ENCODE measurements at regions not wholly inside any gene's neighbourhood (a gene's known extent, or its start where the extent isn't known, plus 50 kb on each side); places are given as distances from the start of the nearest gene placed in this dataset.
"Not testable (repeated sequence)": the region's sequence is repeated elsewhere in the genome, so short reads cannot be mapped to it uniquely, and the experiment has no call there.

DNA sequence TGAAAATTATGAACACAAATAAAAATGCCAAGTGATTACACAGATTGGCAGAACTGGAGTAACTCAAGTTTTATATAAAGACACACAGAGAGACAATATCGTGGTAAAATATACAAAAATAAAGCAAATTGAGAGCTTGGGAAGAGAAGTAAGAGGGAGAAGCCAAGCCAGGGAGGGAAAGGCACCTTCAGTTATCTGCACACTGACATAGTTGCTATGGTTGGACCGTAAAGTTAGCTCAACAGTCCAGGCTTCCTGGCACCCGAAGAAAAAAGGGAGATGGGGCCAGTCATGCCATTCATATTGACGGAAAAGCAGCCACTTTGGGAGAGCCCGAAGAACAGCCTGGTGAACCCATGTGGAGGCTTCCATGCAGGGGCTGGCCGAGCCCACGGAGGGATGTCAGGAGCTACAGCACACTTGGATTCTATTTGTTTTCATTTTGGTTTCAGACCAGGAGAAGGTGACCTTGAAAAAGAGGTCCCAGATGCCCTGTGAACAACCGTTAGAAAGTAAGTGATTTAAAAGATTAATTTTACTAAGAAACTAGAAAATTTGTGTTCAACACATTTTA lies 177.1 kb upstream of the IRF2BP2 start:
- H3K4me3 ChIP-seq (ENCODE audit: low read depth, low read length, poor library complexity, severe bottlenecking); CTCF ChIA-PET (ENCODE audit: unreplicated experiment); H4K20me1 ChIP-seq (ENCODE audit: insufficient read depth, low read length); H3K79me2 ChIP-seq (ENCODE audit: insufficient read depth, low read depth, low read length); intact Hi-C loops (cut with micrococcal nuclease; ENCODE audit: unreplicated experiment); POLR2A ChIA-PET; BruUV-seq (replicated peaks); H3K9me3 ChIP-seq (ENCODE audit: low read length); H3K27ac ChIP-seq (ENCODE audit: low read depth, low read length, poor library complexity, severe bottlenecking); H3K4me1 ChIP-seq (ENCODE audit: insufficient read depth, low read length, poor library complexity, severe bottlenecking); H3K4me2 ChIP-seq (ENCODE audit: low read length); DNase-seq (ENCODE audit: low spot score); H2AFZ ChIP-seq (ENCODE audit: low read length); H3K9me2 ChIP-seq (ENCODE audit: insufficient read depth, low read length); H3K36me3 ChIP-seq (ENCODE audit: insufficient read depth, low read length): not testable (repeated sequence)

DNA sequence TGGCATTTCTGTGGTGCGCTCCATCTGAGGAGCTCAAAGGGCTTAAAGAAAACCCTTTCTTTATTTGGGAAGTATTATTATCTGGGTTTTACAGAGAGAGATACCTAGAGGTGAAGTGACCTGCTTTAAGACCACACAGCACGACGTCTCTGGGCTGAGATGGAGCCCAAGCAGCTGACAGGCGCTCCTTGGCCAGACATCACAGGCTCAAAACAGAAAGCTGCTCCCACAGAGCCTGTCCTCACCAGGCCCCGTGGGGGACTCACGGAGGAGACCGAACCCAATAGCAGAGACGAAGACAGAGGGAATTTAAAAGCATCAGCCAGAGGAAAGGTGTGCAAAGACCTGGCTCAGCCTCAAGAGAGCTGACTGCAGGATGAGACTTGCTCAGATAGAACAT lies 175.9 kb upstream of the IRF2BP2 start:
- H4K20me1 ChIP-seq (ENCODE audit: insufficient read depth, low read length); H3K27ac ChIP-seq (ENCODE audit: low read depth, low read length, poor library complexity, severe bottlenecking); H3K4me1 ChIP-seq (ENCODE audit: insufficient read depth, low read length, poor library complexity, severe bottlenecking); CTCF ChIA-PET (ENCODE audit: unreplicated experiment); POLR2A ChIA-PET; H3K9me3 ChIP-seq (ENCODE audit: low read length); DNase-seq (ENCODE audit: low spot score); BruUV-seq (replicated peaks); H3K79me2 ChIP-seq (ENCODE audit: insufficient read depth, low read depth, low read length); H3K9me2 ChIP-seq (ENCODE audit: insufficient read depth, low read length); H3K36me3 ChIP-seq (ENCODE audit: insufficient read depth, low read length); H3K4me2 ChIP-seq (ENCODE audit: low read length); H2AFZ ChIP-seq (ENCODE audit: low read length); intact Hi-C loops (cut with micrococcal nuclease; ENCODE audit: unreplicated experiment); H3K4me3 ChIP-seq (ENCODE audit: low read depth, low read length, poor library complexity, severe bottlenecking): not testable (repeated sequence)

DNA sequence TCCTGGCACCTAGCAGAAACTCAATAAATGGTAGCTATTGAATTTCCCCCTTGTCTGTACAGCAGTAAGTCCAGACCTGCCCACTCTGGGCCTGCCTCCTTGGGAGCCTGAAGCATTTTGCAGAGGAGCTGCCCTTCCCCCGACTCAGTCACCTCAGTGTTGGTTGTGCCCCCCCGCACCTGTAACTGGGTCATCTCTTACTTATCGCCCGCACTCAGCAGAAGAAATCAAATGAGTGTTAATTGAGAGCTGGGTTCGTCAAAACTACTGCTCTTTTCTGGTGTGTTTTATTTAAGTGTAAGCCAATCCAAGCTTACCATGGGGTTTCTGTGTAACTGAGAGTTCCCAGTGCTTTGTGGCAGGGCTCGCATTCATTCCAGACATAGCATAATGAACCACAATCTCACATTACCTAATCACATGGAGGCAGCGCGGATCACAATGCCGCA lies 175.5 kb upstream of the IRF2BP2 start:
- H3K4me3 ChIP-seq (ENCODE audit: low read depth, low read length, poor library complexity, severe bottlenecking); H3K4me1 ChIP-seq (ENCODE audit: insufficient read depth, low read length, poor library complexity, severe bottlenecking); DNase-seq (ENCODE audit: low spot score); H3K36me3 ChIP-seq (ENCODE audit: insufficient read depth, low read length); H3K9me3 ChIP-seq (ENCODE audit: low read length); H2AFZ ChIP-seq (ENCODE audit: low read length); BruUV-seq (replicated peaks); H4K20me1 ChIP-seq (ENCODE audit: insufficient read depth, low read length); intact Hi-C loops (cut with micrococcal nuclease; ENCODE audit: unreplicated experiment); POLR2A ChIA-PET; H3K9me2 ChIP-seq (ENCODE audit: insufficient read depth, low read length); CTCF ChIA-PET (ENCODE audit: unreplicated experiment); H3K4me2 ChIP-seq (ENCODE audit: low read length); H3K27ac ChIP-seq (ENCODE audit: low read depth, low read length, poor library complexity, severe bottlenecking); H3K79me2 ChIP-seq (ENCODE audit: insufficient read depth, low read depth, low read length): not testable (repeated sequence)

DNA sequence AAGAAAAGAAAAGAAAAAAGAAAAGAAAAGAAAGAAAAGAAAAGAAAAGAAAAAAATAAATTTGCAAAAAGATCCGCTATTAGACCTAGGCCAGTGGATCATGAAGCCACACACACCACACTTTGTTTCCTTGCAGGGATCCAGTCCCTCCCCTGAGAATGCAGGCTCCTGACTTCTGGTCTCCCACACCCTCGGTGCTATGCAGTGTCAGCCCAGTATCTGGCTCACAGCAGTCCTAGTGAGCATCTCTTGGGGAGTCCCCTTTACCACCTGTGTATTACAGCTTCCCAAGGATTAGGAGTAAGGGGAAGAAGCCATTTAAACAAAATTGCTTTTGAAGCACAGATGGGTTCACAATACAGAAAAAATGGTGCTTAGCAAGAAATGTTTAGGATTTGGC lies 174.1 kb upstream of the IRF2BP2 start:
- not testable (repeated sequence) for DNase-seq (ENCODE audit: low spot score)

DNA sequence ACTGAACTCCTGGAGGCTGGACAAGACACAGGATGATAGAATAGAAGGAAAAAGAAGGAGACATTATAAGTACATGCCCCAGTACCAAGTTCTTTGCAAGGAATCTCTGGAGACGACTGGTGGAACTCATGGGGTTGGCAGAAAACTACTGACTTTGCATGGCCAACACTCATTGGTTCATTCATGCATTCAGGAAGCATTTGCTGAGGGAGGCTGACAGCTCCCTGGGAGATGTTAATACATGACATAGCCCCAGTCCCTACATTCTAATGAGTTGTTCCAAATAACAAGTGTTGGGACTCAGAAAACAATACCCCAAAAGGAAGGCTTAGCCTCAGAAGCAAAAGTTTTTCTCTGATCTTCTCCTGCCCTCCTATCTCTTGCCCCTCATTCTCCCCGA lies 172.8 kb upstream of the IRF2BP2 start:
- no peaks in the 10 kb centered on the region for H3K9me2 ChIP-seq (ENCODE audit: insufficient read depth, low read length)
- intact Hi-C loops (cut with micrococcal nuclease; ENCODE audit: unreplicated experiment) = no loop called here
- no peaks in the 10 kb centered on the region for H4K20me1 ChIP-seq (ENCODE audit: insufficient read depth, low read length)
- H3K4me2 ChIP-seq (ENCODE audit: low read length) = no peak overlapping the region
- no TSS peak for BruUV-seq (replicated peaks)
- no peak overlapping the region for H2AFZ ChIP-seq (ENCODE audit: low read length)
- ChIA-PET POLR2A (no interaction called here), CTCF (ENCODE audit: unreplicated experiment) (no interaction called here)
- TF ChIP-seq EZH2phosphoT487 (IDR thresholded peaks at IDR 0.05; ENCODE audit: borderline replicate concordance, low read depth, low read length) = no peak
- TF ChIP-seq, protein P1, sequence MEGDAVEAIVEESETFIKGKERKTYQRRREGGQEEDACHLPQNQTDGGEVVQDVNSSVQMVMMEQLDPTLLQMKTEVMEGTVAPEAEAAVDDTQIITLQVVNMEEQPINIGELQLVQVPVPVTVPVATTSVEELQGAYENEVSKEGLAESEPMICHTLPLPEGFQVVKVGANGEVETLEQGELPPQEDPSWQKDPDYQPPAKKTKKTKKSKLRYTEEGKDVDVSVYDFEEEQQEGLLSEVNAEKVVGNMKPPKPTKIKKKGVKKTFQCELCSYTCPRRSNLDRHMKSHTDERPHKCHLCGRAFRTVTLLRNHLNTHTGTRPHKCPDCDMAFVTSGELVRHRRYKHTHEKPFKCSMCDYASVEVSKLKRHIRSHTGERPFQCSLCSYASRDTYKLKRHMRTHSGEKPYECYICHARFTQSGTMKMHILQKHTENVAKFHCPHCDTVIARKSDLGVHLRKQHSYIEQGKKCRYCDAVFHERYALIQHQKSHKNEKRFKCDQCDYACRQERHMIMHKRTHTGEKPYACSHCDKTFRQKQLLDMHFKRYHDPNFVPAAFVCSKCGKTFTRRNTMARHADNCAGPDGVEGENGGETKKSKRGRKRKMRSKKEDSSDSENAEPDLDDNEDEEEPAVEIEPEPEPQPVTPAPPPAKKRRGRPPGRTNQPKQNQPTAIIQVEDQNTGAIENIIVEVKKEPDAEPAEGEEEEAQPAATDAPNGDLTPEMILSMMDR (conservative IDR thresholded peaks at IDR 0.05; ENCODE audit: low read length) = no peak
- no peaks in the 10 kb centered on the region for H3K36me3 ChIP-seq (ENCODE audit: insufficient read depth, low read length)
- no peaks in the 10 kb centered on the region for H3K79me2 ChIP-seq (ENCODE audit: insufficient read depth, low read depth, low read length)
- DNase-seq (ENCODE audit: low spot score) = no peak
- no peaks in the 10 kb centered on the region for H3K9me3 ChIP-seq (ENCODE audit: low read length)
- H3K4me3 ChIP-seq (ENCODE audit: low read depth, low read length, poor library complexity, severe bottlenecking) = no peak overlapping the region
- no peaks in the 10 kb centered on the region for H3K4me1 ChIP-seq (ENCODE audit: insufficient read depth, low read length, poor library complexity, severe bottlenecking)
- no peak overlapping the region for H3K27ac ChIP-seq (ENCODE audit: low read depth, low read length, poor library complexity, severe bottlenecking)

More for the DNA sequence above, 174.1 kb upstream of the IRF2BP2 start:
- H4K20me1 ChIP-seq (ENCODE audit: insufficient read depth, low read length); BruUV-seq (replicated peaks); H3K4me2 ChIP-seq (ENCODE audit: low read length); H3K4me3 ChIP-seq (ENCODE audit: low read depth, low read length, poor library complexity, severe bottlenecking); H3K4me1 ChIP-seq (ENCODE audit: insufficient read depth, low read length, poor library complexity, severe bottlenecking); H3K79me2 ChIP-seq (ENCODE audit: insufficient read depth, low read depth, low read length); H3K36me3 ChIP-seq (ENCODE audit: insufficient read depth, low read length); H2AFZ ChIP-seq (ENCODE audit: low read length); H3K9me3 ChIP-seq (ENCODE audit: low read length); POLR2A ChIA-PET; H3K9me2 ChIP-seq (ENCODE audit: insufficient read depth, low read length); H3K27ac ChIP-seq (ENCODE audit: low read depth, low read length, poor library complexity, severe bottlenecking); intact Hi-C loops (cut with micrococcal nuclease; ENCODE audit: unreplicated experiment); CTCF ChIA-PET (ENCODE audit: unreplicated experiment): not testable (repeated sequence)

Data from OCI-LY7 (cell line).